ENCODE measurements at regions not wholly inside any gene's neighbourhood (a gene's known extent, or its start where the extent isn't known, plus 50 kb on each side); places are given as distances from the start of the nearest gene placed in this dataset.

- TF ChIP-seq POLR2A (IDR thresholded peaks at IDR 0.05) (no peak), EP300 (IDR thresholded peaks at IDR 0.05) (no peak)
Measured at GRCh38 chr10:4453950-4454349, 372.1 kb upstream of the AKR1E2 start.
